H9 (cell line): ENCODE measurements at regions not wholly inside any gene's neighbourhood (a gene's known extent, or its start where the extent isn't known, plus 50 kb on each side); places are given as distances from the start of the nearest gene placed in this dataset.

Experiments used
- DNase-seq: peaks from one replicate; pipeline ENCODE4 v3.0.0-alpha.2; 2017
- H2AFZ ChIP-seq: one replicate; pipeline ENCODE4 v1.6.1; 2013; ENCODE audit warnings: mild to moderate bottlenecking, low read length, control low read depth, moderate library complexity
- H2AK5ac ChIP-seq: 2 replicates; pipeline ENCODE4 v1.6.1; 2013; ENCODE audit warnings: low read length, control low read depth, mixed read lengths; ENCODE audit not compliant: insufficient read length
- H2BK120ac ChIP-seq: one replicate; pipeline ENCODE4 v1.6.1; 2013; ENCODE audit warnings: low read depth, mild to moderate bottlenecking, low read length, control low read depth, inconsistent platforms; ENCODE audit not compliant: poor library complexity, severe bottlenecking
- H2BK12ac ChIP-seq: 2 replicates; pipeline ENCODE4 v1.6.1; 2013; ENCODE audit warnings: low read length, control low read depth, mixed read lengths, low read depth; ENCODE audit not compliant: insufficient read length
- H2BK15ac ChIP-seq: 2 replicates; pipeline ENCODE4 v1.6.1; 2013; ENCODE audit warnings: low read depth, low read length, control low read depth
- H2BK20ac ChIP-seq: one replicate; pipeline ENCODE4 v1.6.1; 2013; ENCODE audit warnings: low read depth, mild to moderate bottlenecking, low read length, control low read depth, inconsistent platforms; ENCODE audit not compliant: poor library complexity, severe bottlenecking
- H2BK5ac ChIP-seq: 2 replicates; pipeline ENCODE4 v1.6.1; 2013; ENCODE audit warnings: low read length, control low read depth, mixed read lengths; ENCODE audit not compliant: insufficient read length
- H3K14ac ChIP-seq: 2 replicates; pipeline ENCODE4 v1.6.1; 2013; ENCODE audit warnings: low read length, control low read depth; ENCODE audit not compliant: insufficient read depth
- H3K18ac ChIP-seq: 2 replicates; pipeline ENCODE4 v1.6.1; 2013; ENCODE audit warnings: low read depth, mild to moderate bottlenecking, mixed read lengths, low read length, control low read depth; ENCODE audit not compliant: insufficient read length
- H3K23ac ChIP-seq: 2 replicates; pipeline ENCODE4 v1.6.1; 2013; ENCODE audit warnings: low read length, control low read depth, mixed read lengths, low read depth; ENCODE audit not compliant: insufficient read length
- H3K23me2 ChIP-seq: 2 replicates; pipeline ENCODE4 v1.6.1; 2013; ENCODE audit warnings: low read depth, mild to moderate bottlenecking, mixed read lengths, low read length, control low read depth; ENCODE audit not compliant: insufficient read length, poor library complexity, severe bottlenecking
- H3K27ac ChIP-seq: 2 replicates; pipeline ENCODE4 v1.5.1; 2013; ENCODE audit warnings: low read length, control low read depth, mixed read lengths, low read depth; ENCODE audit not compliant: insufficient read length
- H3K27me3 ChIP-seq: 2 replicates; pipeline ENCODE4 v1.6.1; 2013; ENCODE audit warnings: low read length, control low read depth, inconsistent platforms; ENCODE audit not compliant: insufficient read depth
- H3K4ac ChIP-seq: 2 replicates; pipeline ENCODE4 v1.6.1; 2013; ENCODE audit warnings: low read depth, mild to moderate bottlenecking, control low read depth, inconsistent platforms, low read length, moderate library complexity
- H3K4me1 ChIP-seq: 2 replicates; pipeline ENCODE4 v1.6.1; 2013; ENCODE audit warnings: low read length, control low read depth, inconsistent platforms; ENCODE audit not compliant: insufficient read depth
- H3K4me2 ChIP-seq: 2 replicates; pipeline ENCODE4 v1.6.1; 2013; ENCODE audit warnings: low read length, control low read depth, mixed read lengths; ENCODE audit not compliant: insufficient read length, insufficient read depth
- H3K56ac ChIP-seq: 2 replicates; pipeline ENCODE4 v1.6.1; 2013; ENCODE audit warnings: low read depth, mild to moderate bottlenecking, mixed read lengths, low read length, control low read depth; ENCODE audit not compliant: insufficient read length
- H3K79me1 ChIP-seq: 2 replicates; pipeline ENCODE4 v1.6.1; 2013; ENCODE audit warnings: low read depth, mild to moderate bottlenecking, moderate library complexity, low read length, control low read depth, inconsistent platforms; ENCODE audit not compliant: insufficient read depth, poor library complexity, severe bottlenecking
- H3K79me2 ChIP-seq: 2 replicates; pipeline ENCODE4 v1.6.1; 2013; ENCODE audit warnings: low read length, control low read depth, inconsistent platforms; ENCODE audit not compliant: insufficient read depth
- H3K9ac ChIP-seq: 2 replicates; pipeline ENCODE4 v1.6.1; 2013; ENCODE audit warnings: low read length, control low read depth, mixed read lengths; ENCODE audit not compliant: insufficient read length; ENCODE audit errors: extremely low read depth
- H3K9me3 ChIP-seq: one replicate; pipeline ENCODE4 v1.6.1; 2013; ENCODE audit warnings: low read depth, low read length, inconsistent platforms; ENCODE audit not compliant: control insufficient read depth
- H3T11ph ChIP-seq: one replicate; pipeline ENCODE4 v1.6.1; 2013; ENCODE audit warnings: mild to moderate bottlenecking, low read length, control low read depth, inconsistent platforms
- H4K20me1 ChIP-seq: one replicate; pipeline ENCODE4 v1.6.1; 2013; ENCODE audit not compliant: control insufficient read depth, insufficient read length, insufficient read depth
- H4K5ac ChIP-seq: 2 replicates; pipeline ENCODE4 v1.6.1; 2013; ENCODE audit warnings: low read depth, mild to moderate bottlenecking, mixed read lengths, low read length, control low read depth; ENCODE audit not compliant: insufficient read length
- H4K8ac ChIP-seq: replicated peaks from 2 replicates; pipeline ENCODE4 v1.6.1; 2013; ENCODE audit warnings: low read length, control low read depth, mixed read lengths, low read depth; ENCODE audit not compliant: insufficient read length
- H4K91ac ChIP-seq: 2 replicates; pipeline ENCODE4 v1.6.1; 2013; ENCODE audit warnings: low read depth, mild to moderate bottlenecking, moderate library complexity, mixed read lengths, low read length, control low read depth; ENCODE audit not compliant: insufficient read length
- H3K27ac Mint-ChIP-seq, 3 experiments: 2 replicates in 2 of 3; 3 replicates in 1 of 3; pipeline ENCODE4 v1.8.0; 2020 to 2021; ENCODE audit warnings: mixed read lengths in 3 of 3, mild to moderate bottlenecking in 1 of 3, moderate library complexity in 1 of 3
- H3K27me3 Mint-ChIP-seq: 2 replicates; pipeline ENCODE4 v1.8.0; 2021; ENCODE audit warnings: low read depth, mild to moderate bottlenecking, moderate library complexity, mixed read lengths
- H3K36me3 Mint-ChIP-seq, 3 experiments: 2 replicates in 2 of 3; 3 replicates in 1 of 3; pipeline ENCODE4 v1.8.0; 2020 to 2021; ENCODE audit warnings: low read depth in 3 of 3, mixed read lengths in 3 of 3; ENCODE audit not compliant: insufficient read depth in 1 of 3
- H3K4me1 Mint-ChIP-seq, 2 experiments: 2 replicates each; pipeline ENCODE4 v1.8.0; 2020; ENCODE audit warnings: mixed read lengths in 2 of 2
- H3K4me3 Mint-ChIP-seq, 2 experiments: 2 replicates in 1 of 2; 3 replicates in 1 of 2; pipeline ENCODE4 v1.8.0; 2020 to 2021; ENCODE audit warnings: mild to moderate bottlenecking in 2 of 2, mixed read lengths in 2 of 2, moderate library complexity in 1 of 2
- H3K9me3 Mint-ChIP-seq, 2 experiments: 2 replicates in 1 of 2; 3 replicates in 1 of 2; pipeline ENCODE4 v1.8.0; 2020; ENCODE audit warnings: mild to moderate bottlenecking in 2 of 2, mixed read lengths in 2 of 2, moderate library complexity in 1 of 2
- WGBS: extraction: QIAGEN DNeasy Blood & Tissue Kit; methylation state at CpG from one replicate; pipeline ENCODE4 v1.1.7; 2013; ENCODE audit warnings: missing lambda C conversion rate, low lambda C conversion rate, mixed read lengths; ENCODE audit not compliant: insufficient read length; ENCODE audit errors: extremely low coverage; 5-methylcytosine and 5-hydroxymethylcytosine counted together
- TF ChIP-seq, protein P1 (sequence below): fragments of 200-600 bp; sonication (generic); conservative IDR thresholded peaks from 3 replicates; pipeline ENCODE4 v1.8.0; 2021; ENCODE audit warnings: antibody characterized with exemption, mild to moderate bottlenecking

DNA sequence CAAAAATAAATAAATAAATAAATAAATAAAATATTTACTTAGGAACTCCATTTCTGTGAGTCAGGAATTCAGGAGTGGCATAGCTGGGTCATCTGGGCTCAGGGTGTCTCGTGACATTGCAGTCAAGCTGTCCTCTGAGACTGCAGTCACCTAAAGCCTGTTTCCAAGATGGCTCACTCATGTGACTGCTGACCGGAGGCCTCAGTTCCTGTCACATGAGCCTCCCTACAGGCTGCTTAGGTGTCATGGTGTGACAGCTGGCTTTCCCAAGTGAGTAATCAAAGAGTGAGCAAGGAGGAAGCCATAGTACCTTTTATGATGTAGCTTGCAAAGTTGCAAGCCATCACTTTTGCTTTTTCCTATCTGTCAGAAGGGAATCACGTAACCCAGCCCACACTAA, 128.6 kb upstream of the KCTD7 start:
- H3K23ac ChIP-seq = no peak overlapping the region
- H2AFZ ChIP-seq = no peak overlapping the region
- no peak overlapping the region for H4K8ac ChIP-seq
- no peak overlapping the region for H2BK12ac ChIP-seq
- H3K4me1 ChIP-seq = no peaks in the 10 kb centered on the region
- no peak overlapping the region for H2AK5ac ChIP-seq
- no peaks in the 10 kb centered on the region for H3K9me3 Mint-ChIP-seq
- H3K27me3 Mint-ChIP-seq = no peaks in the 10 kb centered on the region; the same call in 1 of the 2 replicates
- no peak overlapping the region for H2BK15ac ChIP-seq
- H3K4me1 Mint-ChIP-seq = 0 out of 4 replicates have a peak, but pooled peaks cover 0 to 2% of the 10 kb centered on the region in 2 experiments
- H3K14ac ChIP-seq = no peak overlapping the region
- H2BK20ac ChIP-seq = no peak overlapping the region
- H3K9me3 ChIP-seq = no peaks in the 10 kb centered on the region
- H3K27ac Mint-ChIP-seq = no peak overlapping the region
- no peak overlapping the region for H3K27ac ChIP-seq
- no peaks in the 10 kb centered on the region for H4K20me1 ChIP-seq
- no peaks in the 10 kb centered on the region for H3K79me2 ChIP-seq
- H3K4me3 Mint-ChIP-seq = no peak overlapping the region
- H3K36me3 Mint-ChIP-seq = peaks cover 0 to 6% (median 4%) of the 10 kb centered on the region in 3 experiments; a peak in 3 of 7 replicates
- H3K9ac ChIP-seq = no peak overlapping the region
- H3K23me2 ChIP-seq = no peaks in the 10 kb centered on the region
- no CpG with 5 or more reads among the region's 3 CpGs for WGBS
- H3K27me3 ChIP-seq = no peaks in the 10 kb centered on the region
- no peak overlapping the region for H3K4ac ChIP-seq
- DNase-seq = no peak
- TF ChIP-seq, protein P1, sequence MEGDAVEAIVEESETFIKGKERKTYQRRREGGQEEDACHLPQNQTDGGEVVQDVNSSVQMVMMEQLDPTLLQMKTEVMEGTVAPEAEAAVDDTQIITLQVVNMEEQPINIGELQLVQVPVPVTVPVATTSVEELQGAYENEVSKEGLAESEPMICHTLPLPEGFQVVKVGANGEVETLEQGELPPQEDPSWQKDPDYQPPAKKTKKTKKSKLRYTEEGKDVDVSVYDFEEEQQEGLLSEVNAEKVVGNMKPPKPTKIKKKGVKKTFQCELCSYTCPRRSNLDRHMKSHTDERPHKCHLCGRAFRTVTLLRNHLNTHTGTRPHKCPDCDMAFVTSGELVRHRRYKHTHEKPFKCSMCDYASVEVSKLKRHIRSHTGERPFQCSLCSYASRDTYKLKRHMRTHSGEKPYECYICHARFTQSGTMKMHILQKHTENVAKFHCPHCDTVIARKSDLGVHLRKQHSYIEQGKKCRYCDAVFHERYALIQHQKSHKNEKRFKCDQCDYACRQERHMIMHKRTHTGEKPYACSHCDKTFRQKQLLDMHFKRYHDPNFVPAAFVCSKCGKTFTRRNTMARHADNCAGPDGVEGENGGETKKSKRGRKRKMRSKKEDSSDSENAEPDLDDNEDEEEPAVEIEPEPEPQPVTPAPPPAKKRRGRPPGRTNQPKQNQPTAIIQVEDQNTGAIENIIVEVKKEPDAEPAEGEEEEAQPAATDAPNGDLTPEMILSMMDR = no peak
- no peak overlapping the region for H3K18ac ChIP-seq
- no peak overlapping the region for H3K56ac ChIP-seq
- H3K79me1 ChIP-seq = no peaks in the 10 kb centered on the region
- H3T11ph ChIP-seq = no peak overlapping the region
- H4K5ac ChIP-seq = no peak overlapping the region
- H3K4me2 ChIP-seq = no peak overlapping the region
- no peak overlapping the region for H2BK5ac ChIP-seq
- no peak overlapping the region for H4K91ac ChIP-seq
- no peak overlapping the region for H2BK120ac ChIP-seq
